Thoracic aorta (tissue), 2 donors: ENCODE measurements at regions not wholly inside any gene's neighbourhood (a gene's known extent, or its start where the extent isn't known, plus 50 kb on each side); places are given as distances from the start of the nearest gene placed in this dataset.
"Not testable (repeated sequence)": the region's sequence is repeated elsewhere in the genome, so short reads cannot be mapped to it uniquely, and the experiment has no call there.

Experiments
- ATAC-seq: fragments of 150-250 bp; one replicate; pipeline ENCODE4 v1.8.0; 2017; ENCODE audit warnings: low read depth; ENCODE audit not compliant: insufficient number of reproducible peaks, low FRiP score
- DNase-seq: peaks from one replicate; pipeline ENCODE4 v3.0.0-alpha.2; 2020; ENCODE audit warnings: low spot score
- H3K27ac ChIP-seq, 2 donors: fragments of 200-600 bp; sonication (generic); 1 replicate in 1 of 2; 2 replicates in 1 of 2; pipeline ENCODE4 v1.5.1; 2016; ENCODE audit warnings: mild to moderate bottlenecking in 2 of 2, moderate library complexity in 2 of 2
- H3K27me3 ChIP-seq: fragments of 200-600 bp; sonication (generic); replicated peaks from 2 replicates; pipeline ENCODE4 v1.6.0; 2016; ENCODE audit warnings: mild to moderate bottlenecking; ENCODE audit not compliant: insufficient read depth
- H3K36me3 ChIP-seq: fragments of 200-600 bp; sonication (generic); one replicate; pipeline ENCODE4 v1.5.1; 2016
- H3K4me1 ChIP-seq, 2 donors: fragments of 200-600 bp; sonication (generic); 1 replicate in 1 of 2; 2 replicates in 1 of 2; pipeline versions ENCODE4 v1.5.1 to v1.6.0; 2016; ENCODE audit warnings: low read depth in 2 of 2, mild to moderate bottlenecking in 1 of 2; ENCODE audit not compliant: control insufficient read depth in 1 of 2
- H3K4me3 ChIP-seq: fragments of 200-600 bp; sonication (generic); 2 replicates; pipeline ENCODE4 v1.5.1; 2016; ENCODE audit warnings: mild to moderate bottlenecking
- H3K9me3 ChIP-seq: fragments of 200-600 bp; sonication (generic); 2 replicates; pipeline ENCODE4 v1.5.1; 2016
- TF ChIP-seq, protein P1 (sequence below): fragments of 200-600 bp; sonication (generic); IDR thresholded peaks from one replicate; pipeline ENCODE4 v1.5.1; 2019; ENCODE audit warnings: antibody characterized with exemption

DNA sequence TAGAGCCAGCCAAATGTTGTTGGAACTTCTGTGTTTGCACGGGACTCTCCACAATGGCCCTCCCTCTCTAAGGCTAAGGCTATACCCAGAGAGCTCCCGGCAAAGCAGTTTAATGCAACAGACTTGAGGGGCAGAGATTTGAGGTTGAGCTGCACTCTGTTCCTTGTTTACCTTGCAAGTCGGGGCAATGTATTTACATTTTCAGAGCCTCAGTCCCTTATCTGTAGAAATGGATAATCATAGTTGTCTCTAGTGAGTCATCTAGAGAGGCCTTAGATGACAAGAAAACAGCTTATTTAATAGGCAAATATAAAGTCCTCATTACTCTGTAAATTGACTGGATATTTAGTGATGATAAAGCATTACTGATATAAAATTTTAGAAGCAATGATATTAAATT lies 917.7 kb downstream of the MCTP2 start:
- Histone ChIP-seq H3K9me3 (no peaks in the 10 kb centered on the region), H3K27ac (no peak overlapping the region), H3K4me1 (no peaks in the 10 kb centered on the region), H3K27me3 (no peaks in the 10 kb centered on the region), H3K36me3 (no peaks in the 10 kb centered on the region), H3K4me3 (no peak overlapping the region)
- DNase-seq (no peak), ATAC-seq (no peak)
- TF ChIP-seq, protein P1, sequence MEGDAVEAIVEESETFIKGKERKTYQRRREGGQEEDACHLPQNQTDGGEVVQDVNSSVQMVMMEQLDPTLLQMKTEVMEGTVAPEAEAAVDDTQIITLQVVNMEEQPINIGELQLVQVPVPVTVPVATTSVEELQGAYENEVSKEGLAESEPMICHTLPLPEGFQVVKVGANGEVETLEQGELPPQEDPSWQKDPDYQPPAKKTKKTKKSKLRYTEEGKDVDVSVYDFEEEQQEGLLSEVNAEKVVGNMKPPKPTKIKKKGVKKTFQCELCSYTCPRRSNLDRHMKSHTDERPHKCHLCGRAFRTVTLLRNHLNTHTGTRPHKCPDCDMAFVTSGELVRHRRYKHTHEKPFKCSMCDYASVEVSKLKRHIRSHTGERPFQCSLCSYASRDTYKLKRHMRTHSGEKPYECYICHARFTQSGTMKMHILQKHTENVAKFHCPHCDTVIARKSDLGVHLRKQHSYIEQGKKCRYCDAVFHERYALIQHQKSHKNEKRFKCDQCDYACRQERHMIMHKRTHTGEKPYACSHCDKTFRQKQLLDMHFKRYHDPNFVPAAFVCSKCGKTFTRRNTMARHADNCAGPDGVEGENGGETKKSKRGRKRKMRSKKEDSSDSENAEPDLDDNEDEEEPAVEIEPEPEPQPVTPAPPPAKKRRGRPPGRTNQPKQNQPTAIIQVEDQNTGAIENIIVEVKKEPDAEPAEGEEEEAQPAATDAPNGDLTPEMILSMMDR = no peak

DNA sequence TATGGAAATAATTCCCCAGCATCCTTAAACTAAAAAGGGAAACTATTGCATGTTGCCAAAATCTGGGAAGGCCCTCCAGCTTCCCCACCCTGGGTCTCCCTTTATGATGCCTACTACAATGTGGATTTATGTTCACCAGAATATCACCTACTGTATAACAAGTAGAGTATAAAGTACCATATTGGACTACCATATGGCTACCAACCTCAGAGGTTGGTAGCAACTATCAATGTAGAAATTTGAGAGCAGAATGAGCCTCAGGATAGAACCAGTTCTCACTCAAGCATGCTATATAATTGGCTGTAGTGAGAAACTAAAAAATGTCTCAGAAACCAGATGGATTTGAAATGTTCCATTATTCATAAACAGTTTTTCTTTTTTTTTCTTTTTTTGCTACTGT lies 918.4 kb downstream of the MCTP2 start:
- no peaks in the 10 kb centered on the region for H3K4me1 ChIP-seq
- H3K36me3 ChIP-seq = no peaks in the 10 kb centered on the region
- no peaks in the 10 kb centered on the region for H3K27me3 ChIP-seq
- TF ChIP-seq, protein P1 = no peak
- no peak for ATAC-seq
- no peak for DNase-seq
- H3K27ac ChIP-seq = no peak overlapping the region
- H3K9me3 ChIP-seq = no peaks in the 10 kb centered on the region
- no peak overlapping the region for H3K4me3 ChIP-seq

DNA sequence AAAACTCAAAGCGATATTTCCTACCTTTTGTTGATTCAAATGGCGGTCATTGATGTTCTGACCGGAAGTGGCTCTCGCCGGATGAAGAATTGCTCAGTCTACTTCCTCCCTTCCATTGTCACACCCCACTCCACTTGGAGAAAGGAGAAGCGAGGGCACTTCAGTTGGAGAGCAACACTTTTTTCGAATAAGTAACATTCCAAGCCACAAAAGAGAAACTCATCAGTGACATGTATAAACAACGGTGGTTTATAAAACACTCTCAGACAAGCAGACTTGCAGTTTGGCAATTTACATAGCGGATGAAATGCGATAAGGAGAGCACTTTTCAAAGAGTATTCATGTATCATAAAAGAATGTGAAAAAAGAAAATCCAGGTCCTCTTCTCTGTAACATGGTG lies 919.1 kb downstream of the MCTP2 start:
- Histone ChIP-seq H3K4me3 (no peak overlapping the region), H3K36me3 (no peaks in the 10 kb centered on the region), H3K27me3 (no peaks in the 10 kb centered on the region), H3K4me1 (no peaks in the 10 kb centered on the region), H3K9me3 (no peaks in the 10 kb centered on the region), H3K27ac (no peak overlapping the region)
- ATAC-seq = no peak
- no peak for DNase-seq
- TF ChIP-seq, protein P1 = no peak

DNA sequence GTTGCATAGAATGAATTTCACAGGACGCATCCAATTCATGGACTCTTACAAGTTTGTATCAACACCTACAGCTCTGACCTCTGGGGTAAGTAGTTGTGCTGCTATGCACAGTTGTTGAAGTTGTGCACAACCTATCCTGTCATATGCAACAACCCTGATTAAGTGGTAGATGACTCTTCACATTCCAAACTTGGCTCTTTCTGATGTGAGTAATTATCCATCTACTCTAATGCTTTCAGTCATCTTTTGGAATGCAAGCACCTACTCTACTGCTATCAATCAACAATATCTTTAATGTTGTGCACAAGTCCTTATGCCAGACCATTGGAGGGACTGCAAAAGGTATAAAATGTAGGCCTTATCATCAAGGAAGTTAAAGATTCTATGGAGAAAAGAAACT lies 921.4 kb downstream of the MCTP2 start:
- H3K27me3 ChIP-seq = no peaks in the 10 kb centered on the region
- ATAC-seq (no peak), DNase-seq (no peak)
- H3K4me3 ChIP-seq = no peak overlapping the region
- H3K9me3 ChIP-seq = no peaks in the 10 kb centered on the region
- H3K36me3 ChIP-seq = no peaks in the 10 kb centered on the region
- H3K4me1 ChIP-seq = no peaks in the 10 kb centered on the region
- no peak overlapping the region for H3K27ac ChIP-seq
- TF ChIP-seq, protein P1 = no peak

DNA sequence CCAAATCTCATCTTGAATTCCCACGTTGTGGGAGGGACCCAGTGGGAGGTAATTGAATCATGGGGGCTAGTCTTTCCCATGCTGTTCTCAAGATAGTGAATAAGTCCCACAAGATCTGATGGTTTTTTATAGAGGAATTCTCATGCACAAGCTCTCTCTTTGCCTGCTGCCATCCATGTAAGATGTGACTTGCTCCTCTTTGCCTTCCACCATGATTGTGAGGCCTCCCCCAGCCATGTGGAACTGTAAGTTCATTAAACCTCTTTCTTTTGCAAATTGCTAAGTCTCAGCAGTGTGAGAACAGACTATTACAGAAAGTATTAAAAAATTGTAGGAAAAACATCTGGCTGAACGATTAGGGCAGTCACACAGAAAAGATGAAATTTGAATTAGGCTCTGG lies 921.8 kb downstream of the MCTP2 start:
- not testable (repeated sequence) for H3K36me3 ChIP-seq, H3K9me3 ChIP-seq, H3K4me1 ChIP-seq, ATAC-seq, H3K27me3 ChIP-seq, H3K4me3 ChIP-seq, DNase-seq, H3K27ac ChIP-seq

DNA sequence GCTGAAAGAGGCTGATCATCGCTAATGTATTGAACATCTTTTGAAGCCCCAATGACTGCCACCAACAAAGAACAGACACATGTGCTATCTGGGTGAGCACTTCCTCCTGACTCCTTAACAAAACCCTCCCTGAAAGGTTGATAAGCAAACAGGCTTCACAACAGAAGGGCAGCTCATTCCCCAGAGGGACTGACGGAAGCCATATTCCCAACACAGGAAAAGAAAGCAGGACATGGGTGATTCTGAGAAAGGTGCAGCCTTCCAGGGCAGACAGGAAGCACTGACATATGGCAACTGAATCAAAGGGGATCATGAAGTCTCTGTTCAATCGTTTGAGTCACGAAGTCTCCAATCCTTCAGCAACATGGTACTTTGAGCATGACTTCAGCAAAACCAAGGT lies 929.0 kb downstream of the MCTP2 start:
- no peaks in the 10 kb centered on the region for H3K27me3 ChIP-seq
- no peaks in the 10 kb centered on the region for H3K36me3 ChIP-seq
- H3K27ac ChIP-seq = no peak overlapping the region
- no peak overlapping the region for H3K4me3 ChIP-seq
- no peaks in the 10 kb centered on the region for H3K9me3 ChIP-seq
- no peak for ATAC-seq
- DNase-seq = no peak
- TF ChIP-seq, protein P1 = no peak
- peaks cover 6 to 30% of the 10 kb centered on the region in 2 donors for H3K4me1 ChIP-seq
